GM13976 (cell line): ENCODE measurements at regions not wholly inside any gene's neighbourhood (a gene's known extent, or its start where the extent isn't known, plus 50 kb on each side); places are given as distances from the start of the nearest gene placed in this dataset.

Experiments used
- DNase-seq: peaks from one replicate; pipeline ENCODE4 v3.0.0; 2012; ENCODE audit warnings: low spot score
- in situ Hi-C: fragments of 300-500 bp; cut with MboI; formaldehyde crosslinking; loops from one replicate; pipeline ENCODE4 v1.12.0; 2022; ENCODE audit warnings: low sequenced_read_pairs, mixed read lengths, inconsistent platforms; ENCODE audit not compliant: unreplicated experiment
- TF ChIP-seq, protein P1 (sequence below): IDR thresholded peaks from 2 replicates; pipeline ENCODE4 v1.5.1; 2012; ENCODE audit warnings: borderline replicate concordance, mild to moderate bottlenecking; ENCODE audit not compliant: insufficient read depth; ENCODE audit errors: extremely low read depth, missing control alignments, control extremely low read depth

DNA sequence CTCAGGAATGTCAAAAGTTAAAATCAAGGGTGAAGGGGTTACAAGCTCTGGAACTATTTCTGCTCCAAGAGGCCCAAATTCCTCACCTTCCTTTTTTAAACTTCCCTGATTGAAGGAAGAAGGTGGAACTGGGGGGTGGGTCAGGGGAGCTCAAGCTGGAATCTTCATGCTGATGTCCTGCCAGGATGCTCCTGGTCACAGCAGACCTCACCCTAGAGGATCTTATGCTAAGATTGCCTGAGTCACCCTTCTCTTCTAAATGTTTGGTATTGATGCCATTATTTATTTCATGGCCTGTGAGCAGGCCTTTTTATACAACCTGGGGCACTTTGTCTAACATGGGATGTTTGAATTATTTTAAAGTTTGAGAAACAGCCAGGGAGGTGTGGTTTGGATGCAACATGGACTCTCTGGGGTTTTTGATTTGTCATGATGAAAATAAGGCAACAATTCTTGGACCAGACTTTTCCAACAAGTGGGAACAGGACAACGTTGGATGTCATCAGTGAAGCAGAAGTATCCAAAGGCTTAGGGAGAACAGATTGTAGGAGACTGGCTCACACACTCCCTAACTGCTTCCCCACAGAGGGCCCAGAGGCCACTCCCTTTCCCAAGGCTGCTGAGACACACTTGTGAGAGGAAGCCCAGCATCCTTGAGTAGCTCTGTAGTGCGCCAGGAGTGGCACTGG lies 420.2 kb upstream of the MEX3C start:
- no peak for DNase-seq
- TF ChIP-seq, protein P1, sequence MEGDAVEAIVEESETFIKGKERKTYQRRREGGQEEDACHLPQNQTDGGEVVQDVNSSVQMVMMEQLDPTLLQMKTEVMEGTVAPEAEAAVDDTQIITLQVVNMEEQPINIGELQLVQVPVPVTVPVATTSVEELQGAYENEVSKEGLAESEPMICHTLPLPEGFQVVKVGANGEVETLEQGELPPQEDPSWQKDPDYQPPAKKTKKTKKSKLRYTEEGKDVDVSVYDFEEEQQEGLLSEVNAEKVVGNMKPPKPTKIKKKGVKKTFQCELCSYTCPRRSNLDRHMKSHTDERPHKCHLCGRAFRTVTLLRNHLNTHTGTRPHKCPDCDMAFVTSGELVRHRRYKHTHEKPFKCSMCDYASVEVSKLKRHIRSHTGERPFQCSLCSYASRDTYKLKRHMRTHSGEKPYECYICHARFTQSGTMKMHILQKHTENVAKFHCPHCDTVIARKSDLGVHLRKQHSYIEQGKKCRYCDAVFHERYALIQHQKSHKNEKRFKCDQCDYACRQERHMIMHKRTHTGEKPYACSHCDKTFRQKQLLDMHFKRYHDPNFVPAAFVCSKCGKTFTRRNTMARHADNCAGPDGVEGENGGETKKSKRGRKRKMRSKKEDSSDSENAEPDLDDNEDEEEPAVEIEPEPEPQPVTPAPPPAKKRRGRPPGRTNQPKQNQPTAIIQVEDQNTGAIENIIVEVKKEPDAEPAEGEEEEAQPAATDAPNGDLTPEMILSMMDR, result no peak
- in situ Hi-C loops, result loop anchor here (25.0 kb wide), 1 partner anchor 505 kb away; no protein-coding TSS in a partner anchor

DNA sequence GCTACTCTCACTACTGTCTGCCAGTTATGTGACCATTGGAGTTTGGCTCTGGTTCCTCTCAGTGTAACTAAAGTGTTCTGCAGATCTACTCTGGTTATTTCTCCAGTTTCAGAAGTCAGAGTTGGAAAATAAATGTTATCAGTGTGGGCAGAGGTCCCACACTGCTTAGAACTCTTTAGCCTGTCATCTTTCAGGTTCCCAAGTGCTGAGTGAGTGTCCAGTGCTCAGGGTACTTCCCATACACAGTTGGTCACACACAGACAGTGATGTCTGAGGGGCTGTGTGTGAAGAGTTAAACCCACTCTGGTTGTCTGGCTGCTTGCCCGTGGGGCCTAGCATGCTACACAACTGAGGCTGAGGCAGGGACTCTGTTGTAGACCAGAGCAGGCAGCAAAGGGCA lies 421.8 kb upstream of the MEX3C start:
- TF ChIP-seq, protein P1, result no peak
- no peak for DNase-seq
- in situ Hi-C loops, result loop anchor here (25.0 kb wide), 1 partner anchor 507 kb away; no protein-coding TSS in a partner anchor

DNA sequence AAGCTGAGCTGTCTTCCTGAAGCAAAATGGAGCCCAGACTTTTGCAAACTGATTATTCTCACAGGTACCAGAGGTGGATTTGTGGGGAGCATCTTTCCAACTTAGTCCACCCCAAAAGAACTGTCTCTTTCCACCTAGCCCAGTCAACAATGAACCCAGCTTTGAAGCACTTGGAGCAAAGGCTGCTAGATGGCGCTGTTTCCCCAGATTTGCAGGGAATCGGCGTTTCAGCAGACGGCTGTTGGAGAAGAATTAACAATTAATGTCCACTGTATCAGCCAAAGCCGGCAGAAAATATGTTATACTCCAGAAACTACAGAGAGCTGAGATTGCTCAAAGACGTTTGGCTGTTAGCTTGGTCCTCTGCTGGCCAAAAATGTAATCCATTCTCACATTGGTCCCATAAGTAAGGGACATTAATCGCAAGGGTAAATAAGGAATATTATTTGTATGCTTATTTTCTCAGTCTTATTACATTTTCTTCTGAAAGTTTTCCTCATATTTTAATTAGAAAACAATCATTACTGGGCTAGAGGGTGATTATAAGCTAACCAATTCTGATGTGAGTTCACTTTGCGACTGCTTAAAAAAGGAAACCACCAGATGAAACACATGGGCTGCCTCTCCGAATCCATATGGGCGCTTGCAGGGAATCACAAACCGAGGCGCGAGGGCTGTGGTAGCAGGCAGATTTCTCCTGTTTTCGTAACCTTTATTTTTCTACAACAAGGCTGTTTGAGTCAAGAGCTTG lies 423.8 kb upstream of the MEX3C start:
- DNase-seq, result peak; percentile 56
- in situ Hi-C loops, result loop anchor here (25.0 kb wide), 1 partner anchor 509 kb away; no protein-coding TSS in a partner anchor
- TF ChIP-seq, protein P1, result peak; percentile 77

DNA sequence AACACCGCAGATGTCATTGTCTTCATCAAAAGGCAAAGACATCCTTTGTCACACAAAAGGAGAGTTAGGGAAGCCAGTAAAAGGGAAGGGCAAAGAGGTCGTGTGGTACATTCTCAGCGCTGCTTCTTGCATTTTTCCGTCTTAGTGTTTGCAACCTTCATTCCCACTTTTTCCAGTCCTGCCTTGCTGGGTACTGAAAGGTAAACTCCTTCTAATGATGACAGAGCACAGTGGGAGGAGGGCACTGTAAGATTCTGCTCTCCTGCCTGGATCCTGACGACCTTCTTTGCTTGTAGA lies 424.3 kb upstream of the MEX3C start:
- TF ChIP-seq, protein P1, result no peak
- in situ Hi-C loops, result loop anchor here (25.0 kb wide), 1 partner anchor 510 kb away; no protein-coding TSS in a partner anchor
- no peak for DNase-seq

DNA sequence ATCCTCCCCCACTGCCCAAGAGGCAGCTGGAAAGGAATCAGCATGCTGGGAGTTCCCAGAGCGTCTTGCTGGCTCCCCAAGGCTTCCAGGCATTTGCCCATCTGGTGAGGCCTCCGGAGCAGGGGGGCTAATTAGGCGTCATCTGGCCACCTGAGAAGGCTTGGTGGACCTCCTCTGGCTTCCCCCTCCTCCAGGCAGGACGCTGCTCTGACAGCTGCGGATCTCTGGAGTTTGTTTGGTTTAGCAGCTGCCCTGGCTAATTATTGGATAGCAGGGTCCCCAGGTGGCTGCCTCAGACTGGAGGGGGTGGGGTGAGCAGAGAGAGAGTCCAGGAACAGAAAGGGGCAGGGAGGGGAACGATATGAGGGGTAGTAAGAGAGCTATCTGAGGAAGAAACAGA lies 425.2 kb upstream of the MEX3C start:
- TF ChIP-seq, protein P1, result no peak
- in situ Hi-C loops, result loop anchor here (25.0 kb wide), 1 partner anchor 510 kb away; no protein-coding TSS in a partner anchor
- no peak for DNase-seq

DNA sequence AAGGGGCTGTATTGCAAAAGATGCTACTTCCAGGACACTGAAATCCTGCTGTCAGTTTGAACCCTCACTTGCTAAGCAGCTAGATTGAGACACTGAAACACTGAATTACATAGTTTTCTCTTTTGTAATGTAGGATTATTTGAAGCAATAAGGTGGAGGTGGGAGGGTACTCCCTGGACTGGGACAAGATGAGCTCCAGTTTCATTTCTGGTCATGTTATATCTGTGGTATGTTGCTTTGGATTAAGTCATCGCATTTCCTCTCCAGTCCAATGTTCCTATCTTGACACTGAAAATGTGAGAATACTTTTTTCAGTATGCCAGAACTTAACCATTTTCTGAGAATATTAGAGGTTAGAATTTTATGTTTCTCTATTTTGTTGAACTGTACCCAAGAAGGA lies 426.2 kb upstream of the MEX3C start:
- no peak for DNase-seq
- in situ Hi-C loops, result loop anchor here (25.0 kb wide), 1 partner anchor 511 kb away; no protein-coding TSS in a partner anchor
- TF ChIP-seq, protein P1, result no peak
